ENCODE measurements at regions not wholly inside any gene's neighbourhood (a gene's known extent, or its start where the extent isn't known, plus 50 kb on each side); places are given as distances from the start of the nearest gene placed in this dataset.

DNA sequence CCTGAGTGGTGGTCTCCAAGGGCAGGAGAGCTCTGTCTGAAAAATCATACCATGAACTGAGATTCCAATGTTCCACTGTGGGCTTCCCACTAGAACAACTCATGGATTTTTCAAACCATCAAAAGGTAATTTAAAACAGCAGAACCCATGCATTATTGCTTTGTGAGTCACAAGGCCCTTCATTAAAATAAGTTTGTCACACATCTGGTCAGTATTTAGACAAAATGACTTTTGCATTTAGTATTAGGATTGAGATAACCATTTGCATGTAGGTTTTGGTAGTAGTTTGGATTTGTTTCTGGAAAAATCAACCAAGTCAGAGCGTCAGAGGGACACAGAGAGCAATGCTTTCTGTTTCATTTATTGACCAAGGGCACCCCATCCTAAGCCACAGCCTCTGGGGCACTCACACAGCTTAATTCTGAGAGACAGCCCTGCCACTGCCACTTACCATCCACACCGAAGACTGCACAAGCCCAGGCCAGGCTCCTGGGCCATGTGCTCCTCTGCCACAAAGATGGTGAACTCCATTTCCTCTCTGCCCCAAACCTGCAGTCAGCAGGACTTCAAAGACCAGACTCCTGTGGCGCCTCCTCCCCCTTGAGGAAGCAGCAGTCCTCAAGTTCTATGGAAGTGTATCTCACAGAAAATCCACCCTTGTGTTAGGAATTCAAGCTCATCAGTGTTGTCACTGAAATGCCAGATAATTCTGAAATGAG, 132.6 kb upstream of the DUSP10 start:
- no peak for TF ChIP-seq POLR2AphosphoS5 (IDR thresholded peaks at IDR 0.05)
- TF ChIP-seq, protein P1, sequence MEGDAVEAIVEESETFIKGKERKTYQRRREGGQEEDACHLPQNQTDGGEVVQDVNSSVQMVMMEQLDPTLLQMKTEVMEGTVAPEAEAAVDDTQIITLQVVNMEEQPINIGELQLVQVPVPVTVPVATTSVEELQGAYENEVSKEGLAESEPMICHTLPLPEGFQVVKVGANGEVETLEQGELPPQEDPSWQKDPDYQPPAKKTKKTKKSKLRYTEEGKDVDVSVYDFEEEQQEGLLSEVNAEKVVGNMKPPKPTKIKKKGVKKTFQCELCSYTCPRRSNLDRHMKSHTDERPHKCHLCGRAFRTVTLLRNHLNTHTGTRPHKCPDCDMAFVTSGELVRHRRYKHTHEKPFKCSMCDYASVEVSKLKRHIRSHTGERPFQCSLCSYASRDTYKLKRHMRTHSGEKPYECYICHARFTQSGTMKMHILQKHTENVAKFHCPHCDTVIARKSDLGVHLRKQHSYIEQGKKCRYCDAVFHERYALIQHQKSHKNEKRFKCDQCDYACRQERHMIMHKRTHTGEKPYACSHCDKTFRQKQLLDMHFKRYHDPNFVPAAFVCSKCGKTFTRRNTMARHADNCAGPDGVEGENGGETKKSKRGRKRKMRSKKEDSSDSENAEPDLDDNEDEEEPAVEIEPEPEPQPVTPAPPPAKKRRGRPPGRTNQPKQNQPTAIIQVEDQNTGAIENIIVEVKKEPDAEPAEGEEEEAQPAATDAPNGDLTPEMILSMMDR (IDR thresholded peaks at IDR 0.05): no peak

Measured in prostate gland (tissue), 2 donors.